ENCODE measurements at regions not wholly inside any gene's neighbourhood (a gene's known extent, or its start where the extent isn't known, plus 50 kb on each side); places are given as distances from the start of the nearest gene placed in this dataset.
"Not testable (repeated sequence)": the region's sequence is repeated elsewhere in the genome, so short reads cannot be mapped to it uniquely, and the experiment has no call there.

DNA sequence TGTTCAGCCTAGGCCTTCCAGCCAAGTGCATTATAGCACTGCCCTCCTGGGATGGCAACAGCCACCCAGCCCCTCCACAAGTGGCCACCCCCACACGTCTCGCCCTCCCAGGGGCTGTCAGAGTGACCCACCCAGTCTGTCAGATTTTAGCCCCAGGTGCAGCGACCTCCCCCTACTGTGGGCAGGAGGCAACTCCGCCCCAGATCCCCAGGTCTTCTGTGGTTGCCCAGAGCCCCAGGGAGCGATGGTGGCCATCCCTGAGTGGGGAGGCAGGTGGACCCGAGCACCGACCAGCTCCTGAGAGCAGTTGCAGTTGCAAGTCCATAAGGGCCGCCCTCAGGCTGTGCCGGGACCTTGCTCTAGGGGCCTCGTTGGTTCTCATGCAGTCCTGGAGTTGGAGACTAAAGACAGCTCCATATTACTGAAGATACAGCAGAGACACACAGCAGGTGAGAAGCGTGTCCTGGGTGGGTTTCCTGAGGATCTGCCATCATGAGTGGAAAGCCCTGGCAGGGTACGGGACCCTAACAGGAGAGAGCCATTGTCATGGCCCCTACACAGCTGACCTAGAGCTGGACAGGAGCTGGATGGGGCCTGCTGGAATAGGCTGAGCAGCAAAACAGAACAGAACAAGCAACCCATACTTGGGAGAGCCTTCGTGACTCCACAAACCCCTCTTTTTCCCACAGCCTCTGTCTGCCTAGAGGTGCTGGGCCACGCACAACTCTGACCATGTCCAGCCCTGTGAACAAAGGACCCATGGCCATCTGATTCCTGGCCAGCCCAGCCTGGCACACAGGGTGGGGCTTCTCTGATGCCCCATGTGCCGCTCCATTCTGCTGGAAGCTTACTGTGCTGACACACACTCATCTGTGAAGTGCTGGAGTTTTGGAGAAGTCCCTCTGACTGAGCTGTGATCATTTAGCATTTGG, 110.3 kb upstream of the ALDH1A3 start:
- TF ChIP-seq, protein P1, sequence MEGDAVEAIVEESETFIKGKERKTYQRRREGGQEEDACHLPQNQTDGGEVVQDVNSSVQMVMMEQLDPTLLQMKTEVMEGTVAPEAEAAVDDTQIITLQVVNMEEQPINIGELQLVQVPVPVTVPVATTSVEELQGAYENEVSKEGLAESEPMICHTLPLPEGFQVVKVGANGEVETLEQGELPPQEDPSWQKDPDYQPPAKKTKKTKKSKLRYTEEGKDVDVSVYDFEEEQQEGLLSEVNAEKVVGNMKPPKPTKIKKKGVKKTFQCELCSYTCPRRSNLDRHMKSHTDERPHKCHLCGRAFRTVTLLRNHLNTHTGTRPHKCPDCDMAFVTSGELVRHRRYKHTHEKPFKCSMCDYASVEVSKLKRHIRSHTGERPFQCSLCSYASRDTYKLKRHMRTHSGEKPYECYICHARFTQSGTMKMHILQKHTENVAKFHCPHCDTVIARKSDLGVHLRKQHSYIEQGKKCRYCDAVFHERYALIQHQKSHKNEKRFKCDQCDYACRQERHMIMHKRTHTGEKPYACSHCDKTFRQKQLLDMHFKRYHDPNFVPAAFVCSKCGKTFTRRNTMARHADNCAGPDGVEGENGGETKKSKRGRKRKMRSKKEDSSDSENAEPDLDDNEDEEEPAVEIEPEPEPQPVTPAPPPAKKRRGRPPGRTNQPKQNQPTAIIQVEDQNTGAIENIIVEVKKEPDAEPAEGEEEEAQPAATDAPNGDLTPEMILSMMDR (conservative IDR thresholded peaks at IDR 0.05; ENCODE audit: low read depth) = no peak
- CTCF ChIA-PET = interaction anchor here (0.8 kb wide), 1 partner anchor 56 kb away, joined by 5 read pairs; no protein-coding TSS in a partner anchor
- POLR2A ChIA-PET (ENCODE audit: low non-redundant PET) = no interaction called here
- H3K27ac ChIP-seq = no peak overlapping the region
- DNase-seq (ENCODE audit: low spot score) = no peak

DNA sequence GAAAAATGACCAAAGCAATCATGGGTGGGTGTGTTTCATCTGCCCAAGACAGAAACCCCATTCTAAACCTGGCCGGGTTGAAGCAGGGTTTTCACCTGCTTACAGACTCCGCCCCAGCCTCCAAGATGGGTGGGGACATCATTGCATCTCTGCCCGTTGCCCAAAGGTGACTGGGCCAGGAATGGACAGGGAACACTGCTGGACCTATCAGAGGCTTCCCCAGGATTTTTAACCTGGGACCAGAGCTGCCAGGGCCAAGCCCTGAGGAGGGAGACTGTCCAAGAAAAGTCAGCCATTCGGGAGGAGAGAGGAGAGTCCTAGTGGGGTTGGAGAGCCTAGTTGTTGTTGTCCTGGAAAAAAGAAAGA, 109.7 kb upstream of the ALDH1A3 start:
- CTCF ChIA-PET = interaction anchor here (0.7 to 0.8 kb wide), 2 partner anchors 57 to 269 kb away, joined by 3 to 5 read pairs; no protein-coding TSS in a partner anchor
- POLR2A ChIA-PET (ENCODE audit: low non-redundant PET) = no interaction called here
- no peak for DNase-seq (ENCODE audit: low spot score)
- TF ChIP-seq, protein P1 (conservative IDR thresholded peaks at IDR 0.05; ENCODE audit: low read depth) = no peak
- no peak overlapping the region for H3K27ac ChIP-seq

DNA sequence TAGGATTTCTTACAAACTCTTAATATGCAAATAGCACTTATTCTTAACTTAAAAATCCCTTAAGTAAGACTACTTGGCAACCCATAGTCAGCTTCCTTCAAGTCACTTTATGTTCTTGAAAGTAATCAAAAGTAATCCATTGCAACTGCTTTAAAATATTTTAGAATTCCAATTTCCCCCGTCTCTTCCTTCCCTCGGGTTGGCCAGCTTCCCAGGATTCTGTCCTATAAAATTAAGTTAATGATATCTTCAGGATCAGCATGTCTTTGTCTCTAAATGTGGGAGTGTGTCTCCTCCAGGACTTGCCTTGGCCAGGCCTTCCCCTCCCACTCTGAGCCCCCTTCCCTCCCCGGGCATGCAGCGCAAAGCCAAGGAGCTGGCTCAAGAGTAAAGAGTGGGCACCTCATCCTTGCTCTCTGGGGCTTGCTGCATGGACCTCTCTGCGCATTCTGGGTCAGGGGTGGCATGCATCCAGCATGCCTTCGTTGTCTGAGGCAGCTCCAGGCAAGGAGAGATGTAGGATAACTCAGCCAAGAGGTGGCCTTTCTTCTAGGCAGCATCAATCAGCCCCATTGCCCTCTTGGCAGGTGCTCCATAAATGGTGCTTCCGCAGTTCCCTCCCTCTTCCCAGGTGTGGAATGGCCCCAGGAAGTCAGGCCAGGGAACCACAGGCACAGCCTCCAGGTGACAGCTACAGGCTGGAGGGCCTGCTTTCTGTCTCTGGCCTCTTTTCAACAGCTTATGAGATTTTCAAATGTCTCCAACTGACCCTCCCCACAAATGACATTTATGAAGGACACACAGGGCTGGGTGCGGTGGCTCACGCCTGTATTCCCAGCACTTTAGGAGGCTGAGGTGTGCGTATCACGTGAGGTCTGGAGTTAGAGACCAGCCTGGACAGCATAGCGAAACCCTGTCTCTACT, 108.7 kb upstream of the ALDH1A3 start:
- H3K27ac ChIP-seq = no peak overlapping the region
- TF ChIP-seq, protein P1 (conservative IDR thresholded peaks at IDR 0.05; ENCODE audit: low read depth) = no peak
- DNase-seq (ENCODE audit: low spot score) = no peak
- ChIA-PET CTCF (interaction anchor here (0.7 kb wide), 1 partner anchor 270 kb away, joined by 3 read pairs; no protein-coding TSS in a partner anchor), POLR2A (ENCODE audit: low non-redundant PET) (no interaction called here)

GRCh38 chr15:100771746-100772145, 107.9 kb upstream of the ALDH1A3 start:
- TF ChIP-seq, protein P1 (conservative IDR thresholded peaks at IDR 0.05; ENCODE audit: low read depth) = no peak
- ChIA-PET CTCF (no interaction called here), POLR2A (ENCODE audit: low non-redundant PET) (no interaction called here)
- no peak overlapping the region for H3K27ac ChIP-seq
- no peak for DNase-seq (ENCODE audit: low spot score)

DNA sequence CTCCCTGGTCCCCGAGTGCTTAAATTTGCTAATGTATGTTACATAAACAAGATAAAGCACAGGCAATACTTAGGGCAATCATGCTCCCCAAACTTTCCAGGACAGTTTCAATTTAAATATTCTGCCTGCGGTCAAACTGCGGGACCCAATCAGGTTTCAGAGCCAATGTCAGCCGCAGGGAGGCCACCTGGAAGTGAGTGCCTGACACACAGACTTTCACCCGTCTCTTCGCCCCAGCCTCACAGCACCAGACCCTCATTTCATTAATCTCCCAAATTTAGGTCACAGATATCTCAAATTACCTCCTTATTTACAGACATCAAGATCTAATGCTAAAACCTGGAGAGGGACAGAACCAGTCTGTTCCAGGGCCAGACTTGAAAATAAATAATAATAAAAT, 107.2 kb upstream of the ALDH1A3 start:
- TF ChIP-seq, protein P1 (conservative IDR thresholded peaks at IDR 0.05; ENCODE audit: low read depth) = no peak
- DNase-seq (ENCODE audit: low spot score) = no peak
- POLR2A ChIA-PET (ENCODE audit: low non-redundant PET) = no interaction called here
- CTCF ChIA-PET = no interaction called here
- no peak overlapping the region for H3K27ac ChIP-seq

DNA sequence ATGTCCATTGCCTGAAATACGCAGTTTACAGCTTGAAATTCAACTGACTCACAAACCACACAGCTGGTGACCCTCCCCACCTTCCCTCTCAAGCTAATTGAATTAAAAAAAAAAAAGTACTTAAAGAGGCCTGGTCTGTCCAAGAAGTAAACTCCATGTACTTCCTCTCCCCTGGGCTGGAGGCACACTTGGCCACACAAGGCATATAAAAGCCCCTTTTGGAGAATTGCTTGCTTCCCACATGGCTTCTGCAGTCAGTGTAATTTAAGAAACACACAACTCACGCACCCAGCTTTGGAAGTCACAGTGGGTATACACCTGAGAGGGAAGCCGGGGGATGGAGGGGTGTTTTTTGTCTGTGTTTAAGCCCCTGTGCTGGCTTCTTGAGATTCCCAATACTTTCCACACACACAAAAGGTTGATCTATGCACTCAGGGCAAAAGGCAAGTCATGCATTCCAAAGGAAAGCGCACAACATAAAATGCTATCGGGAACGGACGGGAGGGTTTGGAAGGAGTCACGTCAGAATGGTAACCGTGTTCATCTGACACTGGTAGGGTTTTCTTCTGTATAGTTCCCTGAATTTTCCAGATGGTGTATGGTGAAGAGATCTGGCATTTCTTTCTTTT, 106.6 kb upstream of the ALDH1A3 start:
- DNase-seq (ENCODE audit: low spot score) = no peak
- POLR2A ChIA-PET (ENCODE audit: low non-redundant PET) = no interaction called here
- TF ChIP-seq, protein P1 (conservative IDR thresholded peaks at IDR 0.05; ENCODE audit: low read depth) = no peak
- H3K27ac ChIP-seq = no peak overlapping the region
- CTCF ChIA-PET = no interaction called here

- H3K27ac ChIP-seq; DNase-seq (ENCODE audit: low spot score); CTCF ChIA-PET; POLR2A ChIA-PET (ENCODE audit: low non-redundant PET): not testable (repeated sequence)
Measured at GRCh38 chr15:100774044-100774443, 105.6 kb upstream of the ALDH1A3 start.
